ENCODE measurements at regions not wholly inside any gene's neighbourhood (a gene's known extent, or its start where the extent isn't known, plus 50 kb on each side); places are given as distances from the start of the nearest gene placed in this dataset.

GRCh38 chr21:27535188-27535587, 568.3 kb upstream of the ADAMTS5 start:
- TF ChIP-seq CTCF (conservative IDR thresholded peaks at IDR 0.05): no peak
- TF ChIP-seq ZFX (IDR thresholded peaks at IDR 0.05): no peak
